GM23248 (cell line): ENCODE measurements at regions not wholly inside any gene's neighbourhood (a gene's known extent, or its start where the extent isn't known, plus 50 kb on each side); places are given as distances from the start of the nearest gene placed in this dataset.

Source experiments
- EZH2 ChIP-seq: fragments of 200-600 bp; sonication (generic); IDR thresholded peaks from 2 replicates; pipeline ENCODE4 v1.6.1; 2018; ENCODE audit warnings: antibody characterized with exemption, mild to moderate bottlenecking; ENCODE audit not compliant: insufficient read depth, poor library complexity, severe bottlenecking
- EZH2phosphoT487 ChIP-seq: fragments of 200-600 bp; sonication (generic); IDR thresholded peaks from 2 replicates; pipeline ENCODE4 v1.6.1; 2018; ENCODE audit warnings: antibody characterized with exemption, moderate library complexity, mild to moderate bottlenecking, low read depth; ENCODE audit not compliant: insufficient read depth

DNA sequence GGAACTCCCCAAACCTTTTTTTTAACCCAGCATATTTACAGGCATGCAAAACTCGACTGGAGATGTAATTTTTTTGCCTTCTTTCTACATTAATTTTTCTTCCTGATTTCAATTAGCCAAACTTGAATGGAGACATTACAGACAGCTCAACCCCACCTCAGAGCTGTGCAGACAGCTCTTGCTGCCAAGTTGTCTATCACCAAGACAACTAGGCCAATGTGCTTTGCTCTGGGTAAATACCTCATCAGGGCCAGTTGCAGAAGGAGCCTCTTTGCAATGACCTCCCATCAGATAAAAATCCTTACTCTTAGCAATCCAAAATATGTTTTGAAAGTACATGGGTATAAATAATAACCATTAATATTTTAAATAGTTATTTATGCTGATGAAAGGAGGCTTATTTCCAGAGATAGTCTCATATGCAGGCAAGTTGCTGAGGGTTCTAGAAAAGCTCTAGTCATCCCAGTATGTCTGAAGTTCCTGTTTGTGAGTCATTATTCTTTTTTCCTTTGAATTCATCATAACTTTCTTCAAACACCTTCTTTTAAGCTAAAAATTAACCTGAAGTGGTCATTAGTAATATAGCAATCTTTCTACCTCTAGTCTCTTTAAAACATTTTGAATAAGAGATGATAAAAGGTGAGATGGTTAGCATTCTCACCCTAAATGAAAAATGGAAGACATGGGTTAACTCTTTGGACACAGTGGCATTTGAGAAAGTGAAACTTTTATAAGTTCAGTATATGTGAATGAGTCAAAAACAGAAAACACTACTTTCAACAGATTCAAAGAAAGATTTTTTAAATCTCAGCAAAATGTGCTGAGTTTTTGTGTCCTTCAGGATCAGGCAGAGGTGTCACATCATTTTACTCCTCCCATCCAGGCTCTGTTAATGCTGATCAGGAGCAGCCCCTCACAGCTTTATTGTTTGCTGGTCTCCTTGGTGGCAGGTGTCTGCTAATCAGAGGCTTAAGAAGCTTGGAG, 475.5 kb upstream of the FGF16 start:
- TF ChIP-seq EZH2, result no peak
- no peak for TF ChIP-seq EZH2phosphoT487
